Astrocyte of the cerebellum (primary cell): ENCODE measurements at regions not wholly inside any gene's neighbourhood (a gene's known extent, or its start where the extent isn't known, plus 50 kb on each side); places are given as distances from the start of the nearest gene placed in this dataset.

Experiments used
- DNase-seq: peaks from one replicate; pipeline ENCODE4 v3.0.0-alpha.2; 2011; ENCODE audit warnings: low read depth
- H3K4me3 ChIP-seq: 2 replicates; pipeline ENCODE4 v1.5.1; 2011; ENCODE audit warnings: mild to moderate bottlenecking, low read depth, low read length, moderate library complexity
- CTCF ChIP-seq: IDR thresholded peaks from 2 replicates; pipeline ENCODE4 v1.5.1; 2012; ENCODE audit warnings: low read length, low read depth, moderate library complexity, mild to moderate bottlenecking; ENCODE audit errors: missing control alignments
- in situ Hi-C: cut with HindIII; loops from 2 replicates; pipeline ENCODE4 v1.10.0; 2017; ENCODE audit warnings: low sequenced_read_pairs

DNA sequence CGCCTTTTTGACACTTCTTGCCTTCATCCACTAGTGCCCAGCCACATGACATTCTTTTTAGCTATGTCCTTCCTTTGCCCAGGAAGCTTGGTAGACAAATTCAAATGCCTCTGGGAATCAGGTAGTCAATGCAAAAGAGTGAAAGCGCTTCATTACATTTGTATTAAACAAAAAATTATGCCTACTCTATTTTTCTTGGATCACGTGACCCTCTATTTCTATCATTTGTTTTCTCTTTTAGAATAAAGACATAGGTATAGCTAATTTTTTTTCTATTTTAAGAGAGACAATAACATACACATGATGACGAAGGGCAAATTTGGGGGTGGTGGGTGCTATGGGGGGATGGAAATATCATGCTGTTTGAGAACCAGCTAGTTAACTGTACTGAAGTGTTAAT is 384.8 kb downstream of the C3orf38 start:
- no peak for TF ChIP-seq CTCF
- H3K4me3 ChIP-seq: no peak overlapping the region
- in situ Hi-C loops: loop anchor here (5.0 kb wide), 1 partner anchor 43 kb away; no protein-coding TSS in a partner anchor
- DNase-seq: no peak

DNA sequence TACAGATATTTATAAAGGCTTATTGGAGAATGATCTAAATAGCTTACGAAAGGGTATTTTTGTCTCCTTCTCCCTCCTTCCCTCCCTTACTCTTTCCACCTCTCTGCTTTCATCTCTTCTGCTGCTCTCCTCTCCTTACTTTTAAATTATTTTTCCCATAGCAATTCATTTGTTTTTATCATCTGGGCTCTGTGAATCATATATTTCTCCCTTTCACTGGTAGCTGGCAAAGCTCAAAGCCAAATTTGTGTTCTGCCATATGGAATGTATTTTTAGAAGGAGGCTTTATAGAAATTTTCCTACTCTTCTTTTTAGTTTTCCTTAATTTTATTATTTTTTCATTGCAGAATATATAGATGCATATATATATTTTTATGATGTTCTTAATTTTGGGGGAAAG is 385.8 kb downstream of the C3orf38 start:
- TF ChIP-seq CTCF: no peak
- no peak for DNase-seq
- no peak overlapping the region for H3K4me3 ChIP-seq
- in situ Hi-C loops: no loop called here

DNA sequence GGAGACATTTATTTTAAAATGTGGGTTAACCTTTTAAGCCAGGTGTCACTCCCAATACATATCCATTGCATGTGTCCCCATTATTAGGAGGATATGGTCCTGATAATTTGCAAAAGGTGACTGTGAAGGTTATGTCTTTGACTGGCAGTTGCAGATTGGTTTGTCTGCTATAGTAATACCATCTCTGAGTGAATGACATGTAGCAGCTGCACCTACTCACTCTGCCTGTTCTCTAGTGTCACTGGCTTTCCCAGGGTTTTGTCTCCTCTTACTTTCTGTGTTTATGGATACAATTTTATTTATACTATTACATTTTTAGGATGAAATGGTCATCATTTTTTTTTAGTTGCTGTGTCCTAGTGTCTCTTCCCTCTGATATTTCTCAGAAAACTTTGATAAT is 393.2 kb downstream of the C3orf38 start:
- in situ Hi-C loops: no loop called here
- DNase-seq: no peak
- no peak for TF ChIP-seq CTCF
- H3K4me3 ChIP-seq: no peak overlapping the region

GRCh38 chr3:88572450-88572849 is 422.7 kb downstream of the C3orf38 start:
- in situ Hi-C loops: no loop called here
- no peak for DNase-seq
- TF ChIP-seq CTCF: no peak
- H3K4me3 ChIP-seq: no peak overlapping the region

DNA sequence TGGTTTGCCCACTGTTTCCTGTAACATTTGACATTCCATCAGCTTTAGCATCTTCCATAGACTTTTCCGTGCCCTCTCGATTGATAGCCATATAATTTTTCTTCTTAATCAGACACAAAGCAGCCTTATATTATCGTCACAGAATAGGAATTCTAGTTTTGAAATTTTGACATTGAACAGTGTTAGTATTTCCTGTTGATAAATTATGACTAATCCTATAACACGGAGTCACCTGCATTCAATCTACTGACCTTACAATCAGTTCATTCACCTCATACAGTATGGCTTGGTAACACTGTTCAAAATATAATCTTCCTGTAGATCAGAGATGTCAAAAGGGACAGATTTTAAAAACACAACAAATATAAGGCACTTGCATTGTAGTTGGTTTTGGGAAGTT is 423.7 kb downstream of the C3orf38 start:
- TF ChIP-seq CTCF: no peak
- no peak overlapping the region for H3K4me3 ChIP-seq
- in situ Hi-C loops: no loop called here
- DNase-seq: no peak

DNA sequence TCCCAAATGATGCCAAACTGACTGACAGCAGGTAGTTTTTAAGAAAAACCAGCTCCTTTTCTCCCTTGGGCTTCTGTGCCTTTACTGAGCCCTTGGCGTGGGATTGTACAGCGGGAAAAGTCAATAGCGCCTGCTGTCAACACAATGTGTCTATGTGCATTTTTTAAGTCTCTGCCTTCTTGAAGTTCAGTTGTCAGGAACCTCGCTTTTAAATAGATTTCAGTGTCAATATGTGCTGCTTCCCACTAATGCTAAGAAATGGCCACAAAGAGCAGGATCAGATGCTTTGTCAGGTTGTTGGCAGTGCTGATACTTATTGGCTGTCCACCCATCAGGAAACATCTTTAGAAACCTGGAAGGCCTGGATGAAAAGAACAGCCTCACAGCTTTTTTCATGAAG is 424.4 kb downstream of the C3orf38 start:
- no peak for TF ChIP-seq CTCF
- no peak for DNase-seq
- in situ Hi-C loops: no loop called here
- H3K4me3 ChIP-seq: no peak overlapping the region

DNA sequence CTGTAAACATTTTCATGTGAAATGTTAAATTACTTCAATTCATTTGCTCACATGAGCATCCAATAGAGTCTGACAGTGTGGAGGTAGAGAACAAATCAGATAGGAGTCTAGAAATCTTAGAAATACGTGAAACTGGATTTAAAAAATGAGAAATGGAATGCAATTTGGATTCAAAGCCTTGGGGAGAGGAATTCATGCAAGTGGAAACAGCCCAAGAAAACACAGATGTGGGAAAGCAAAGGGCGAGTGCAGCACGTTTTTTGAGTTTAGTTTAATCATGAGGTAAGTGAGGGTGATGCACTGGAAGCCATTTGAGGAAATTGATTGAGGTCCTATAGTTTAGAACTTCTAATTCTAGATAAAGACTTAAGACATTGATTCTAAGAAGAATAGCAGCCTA is 434.7 kb downstream of the C3orf38 start:
- in situ Hi-C loops: no loop called here
- H3K4me3 ChIP-seq: no peak overlapping the region
- no peak for TF ChIP-seq CTCF
- no peak for DNase-seq
